WERI-Rb-1 (cell line): ENCODE measurements at regions not wholly inside any gene's neighbourhood (a gene's known extent, or its start where the extent isn't known, plus 50 kb on each side); places are given as distances from the start of the nearest gene placed in this dataset.

Experiments used
- DNase-seq: peaks from one replicate; pipeline ENCODE4 v3.0.0-alpha.2; 2020
- H3K27ac ChIP-seq: fragments of 250-450 bp; sonication (Bioruptor Pico); 2 replicates; pipeline ENCODE4 v1.5.1; 2020; ENCODE audit warnings: mild to moderate bottlenecking, moderate library complexity
- H3K27me3 ChIP-seq: fragments of 250-450 bp; sonication (Bioruptor Pico); 2 replicates; pipeline ENCODE4 v1.5.1; 2021; ENCODE audit warnings: mild to moderate bottlenecking, low read depth, moderate library complexity; ENCODE audit not compliant: insufficient read depth, severe bottlenecking
- H3K36me3 ChIP-seq: fragments of 250-450 bp; sonication (Bioruptor Pico); 2 replicates; pipeline ENCODE4 v1.5.1; 2020; ENCODE audit warnings: mild to moderate bottlenecking, moderate library complexity
- H3K4me3 ChIP-seq: 2 replicates; pipeline ENCODE4 v1.5.1; 2011; ENCODE audit warnings: low read depth, mild to moderate bottlenecking, control low read depth, low read length
- H3K9me3 ChIP-seq: fragments of 250-450 bp; sonication (Bioruptor Pico); 2 replicates; pipeline ENCODE4 v1.5.1; 2021; ENCODE audit warnings: mild to moderate bottlenecking, moderate library complexity; ENCODE audit not compliant: severe bottlenecking
- TF ChIP-seq, protein P1 (sequence below): IDR thresholded peaks from 2 replicates; pipeline ENCODE4 v1.5.1; 2011; ENCODE audit warnings: low read depth, mild to moderate bottlenecking, control low read depth, inconsistent platforms, low read length

DNA sequence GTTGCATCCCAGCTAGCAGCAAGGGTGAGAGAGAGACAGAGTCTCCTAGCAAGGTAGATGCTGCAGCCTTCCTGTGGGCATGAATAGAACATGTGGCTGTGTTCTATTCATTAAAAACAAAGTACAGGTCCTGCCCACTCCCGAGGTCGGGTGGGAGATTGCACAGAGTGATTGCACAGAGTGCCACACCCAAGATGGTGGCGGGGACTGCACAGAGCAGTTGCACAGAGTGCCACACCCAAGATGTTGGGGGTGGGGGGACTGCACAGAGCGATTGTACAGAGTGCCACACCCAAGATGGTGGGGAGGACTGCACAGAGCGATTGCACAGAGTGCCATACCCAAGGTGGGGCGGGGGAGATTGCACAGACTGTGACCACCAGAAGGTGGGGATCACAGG lies 410.8 kb upstream of the EEF2KMT start:
- TF ChIP-seq, protein P1, sequence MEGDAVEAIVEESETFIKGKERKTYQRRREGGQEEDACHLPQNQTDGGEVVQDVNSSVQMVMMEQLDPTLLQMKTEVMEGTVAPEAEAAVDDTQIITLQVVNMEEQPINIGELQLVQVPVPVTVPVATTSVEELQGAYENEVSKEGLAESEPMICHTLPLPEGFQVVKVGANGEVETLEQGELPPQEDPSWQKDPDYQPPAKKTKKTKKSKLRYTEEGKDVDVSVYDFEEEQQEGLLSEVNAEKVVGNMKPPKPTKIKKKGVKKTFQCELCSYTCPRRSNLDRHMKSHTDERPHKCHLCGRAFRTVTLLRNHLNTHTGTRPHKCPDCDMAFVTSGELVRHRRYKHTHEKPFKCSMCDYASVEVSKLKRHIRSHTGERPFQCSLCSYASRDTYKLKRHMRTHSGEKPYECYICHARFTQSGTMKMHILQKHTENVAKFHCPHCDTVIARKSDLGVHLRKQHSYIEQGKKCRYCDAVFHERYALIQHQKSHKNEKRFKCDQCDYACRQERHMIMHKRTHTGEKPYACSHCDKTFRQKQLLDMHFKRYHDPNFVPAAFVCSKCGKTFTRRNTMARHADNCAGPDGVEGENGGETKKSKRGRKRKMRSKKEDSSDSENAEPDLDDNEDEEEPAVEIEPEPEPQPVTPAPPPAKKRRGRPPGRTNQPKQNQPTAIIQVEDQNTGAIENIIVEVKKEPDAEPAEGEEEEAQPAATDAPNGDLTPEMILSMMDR: no peak
- no peaks in the 10 kb centered on the region for H3K9me3 ChIP-seq
- H3K4me3 ChIP-seq: no peak overlapping the region

GRCh38 chr16:5506021-5506420 lies 408.4 kb upstream of the EEF2KMT start:
- TF ChIP-seq, protein P1: no peak
- Histone ChIP-seq H3K9me3 (no peaks in the 10 kb centered on the region), H3K4me3 (no peak overlapping the region), H3K27me3 (no peaks in the 10 kb centered on the region), H3K27ac (no peak overlapping the region), H3K36me3 (no peaks in the 10 kb centered on the region)
- DNase-seq: no peak

More for the DNA sequence above, 410.8 kb upstream of the EEF2KMT start:
- Histone ChIP-seq H3K36me3 (no peaks in the 10 kb centered on the region), H3K27ac (no peak overlapping the region), H3K27me3 (no peaks in the 10 kb centered on the region)
- DNase-seq: no peak

DNA sequence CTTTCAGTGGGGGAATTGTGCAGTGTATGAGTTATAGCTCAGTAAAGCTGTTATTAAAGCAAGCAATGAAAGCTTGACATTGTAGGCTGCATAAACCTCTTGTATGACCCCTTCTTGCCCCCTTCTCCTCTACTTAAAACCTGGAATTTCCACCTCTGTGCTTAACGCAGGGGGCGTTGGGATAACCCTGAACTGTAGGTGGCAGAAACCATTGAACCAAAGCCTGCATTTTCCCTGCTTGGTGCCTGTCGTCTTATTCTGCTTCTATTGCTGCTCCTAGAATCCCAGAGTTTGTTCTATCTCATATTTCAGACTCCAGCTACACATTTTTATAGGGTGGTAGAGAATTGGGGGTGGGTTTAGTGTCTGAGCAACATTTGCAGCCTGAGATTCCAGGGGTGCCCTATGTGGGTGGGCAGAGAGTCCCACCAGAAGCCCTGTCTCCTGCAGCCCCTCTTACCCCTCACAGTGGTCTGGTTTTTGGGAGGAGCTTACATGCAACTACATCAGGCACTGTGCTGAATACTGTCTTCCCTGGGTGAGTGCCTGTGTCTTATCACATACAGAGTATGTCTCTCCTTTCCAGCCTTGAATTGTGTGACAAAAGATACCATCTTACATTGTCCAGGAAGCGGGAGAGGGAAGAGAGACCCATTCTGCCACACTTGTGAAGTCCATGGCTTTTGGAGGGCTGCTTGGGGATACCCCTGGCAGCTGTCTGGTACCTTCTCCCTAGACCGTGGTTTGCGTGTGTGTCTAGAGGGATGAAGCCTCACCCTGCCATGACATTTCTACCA lies 407.7 kb upstream of the EEF2KMT start:
- Histone ChIP-seq H3K9me3 (no peaks in the 10 kb centered on the region), H3K36me3 (no peaks in the 10 kb centered on the region), H3K27me3 (no peaks in the 10 kb centered on the region), H3K27ac (no peak overlapping the region), H3K4me3 (no peak overlapping the region)
- DNase-seq: no peak
- TF ChIP-seq, protein P1: no peak

DNA sequence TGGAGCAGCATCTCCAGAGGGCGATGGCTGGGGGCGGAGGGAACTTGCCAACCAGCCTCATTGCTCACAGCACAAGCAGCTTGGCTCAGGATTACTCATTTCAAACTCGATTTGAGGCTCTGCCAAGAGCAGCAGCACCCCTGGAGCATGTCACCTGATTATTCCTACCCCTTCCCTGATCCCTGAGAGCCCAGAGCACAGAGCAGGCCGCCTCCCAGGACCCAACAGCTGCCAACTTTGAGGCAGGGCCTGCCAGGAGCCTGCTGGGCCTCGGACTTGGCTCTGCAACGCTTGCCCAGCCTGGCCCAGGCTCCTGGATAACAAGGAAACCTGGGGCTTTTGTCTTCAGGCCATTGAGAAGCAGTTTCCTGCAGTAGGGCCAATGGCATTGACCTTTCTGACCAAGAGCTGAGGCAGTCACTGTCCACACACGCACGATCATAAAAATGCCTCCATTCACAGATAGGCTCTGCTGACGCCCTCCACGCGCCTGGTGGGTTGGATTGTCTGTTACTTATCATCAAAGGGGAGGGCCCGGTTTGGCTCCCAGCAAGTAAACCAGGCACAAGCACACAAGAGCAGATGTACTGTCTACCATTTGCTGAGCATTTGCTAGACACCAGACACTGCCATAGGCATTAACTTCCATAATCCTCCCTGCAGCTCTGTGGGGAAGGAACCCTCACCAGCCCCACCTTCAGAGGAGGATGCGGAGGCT lies 406.6 kb upstream of the EEF2KMT start:
- DNase-seq: peak; percentile 64
- TF ChIP-seq, protein P1: no peak
- Histone ChIP-seq H3K27me3 (no peaks in the 10 kb centered on the region), H3K9me3 (no peaks in the 10 kb centered on the region), H3K27ac (peak overlapping the region; percentile 9), H3K36me3 (no peaks in the 10 kb centered on the region), H3K4me3 (no peak overlapping the region)

GRCh38 chr16:5502944-5503343 lies 405.3 kb upstream of the EEF2KMT start:
- TF ChIP-seq, protein P1: no peak
- Histone ChIP-seq H3K9me3 (no peaks in the 10 kb centered on the region), H3K27ac (no peak overlapping the region), H3K4me3 (no peak overlapping the region), H3K36me3 (no peaks in the 10 kb centered on the region), H3K27me3 (no peaks in the 10 kb centered on the region)
- no peak for DNase-seq
